ENCODE measurements at regions not wholly inside any gene's neighbourhood (a gene's known extent, or its start where the extent isn't known, plus 50 kb on each side); places are given as distances from the start of the nearest gene placed in this dataset.

DNA sequence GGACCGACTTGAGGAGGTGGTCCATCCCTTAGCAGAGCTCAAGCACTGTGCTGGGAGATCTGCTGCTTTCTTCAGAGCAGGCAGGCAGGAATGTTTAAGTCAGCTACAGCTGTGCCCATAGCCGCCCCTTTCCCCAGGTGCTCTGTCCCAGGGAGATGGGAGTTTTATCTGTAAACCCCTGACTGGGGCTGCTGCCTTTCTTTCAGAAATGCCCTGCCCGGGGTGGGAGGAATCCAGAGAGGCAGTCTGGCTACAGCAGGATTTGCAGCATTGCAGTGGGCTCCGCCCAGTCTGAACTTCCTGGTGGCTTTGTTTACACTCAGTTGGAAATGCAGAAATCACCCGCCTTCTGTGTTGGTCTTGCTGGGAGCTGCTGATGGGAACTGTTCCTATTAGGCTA lies 51.2 kb upstream of the SEMA3A start:
- no peaks in the 10 kb centered on the region for H3K4me1 ChIP-seq (ENCODE audit: control insufficient read depth, insufficient read depth, low read length)
- no peak for ATAC-seq
- TF ChIP-seq TCF7L2 (IDR thresholded peaks at IDR 0.05; ENCODE audit: low read depth, low read length) (no peak), POLR2AphosphoS5 (IDR thresholded peaks at IDR 0.05; ENCODE audit: low read depth, low read length) (no peak), SIN3A (IDR thresholded peaks at IDR 0.05; ENCODE audit: borderline replicate concordance, insufficient read depth, low read depth, low read length) (no peak)
- TF ChIP-seq, protein P1, sequence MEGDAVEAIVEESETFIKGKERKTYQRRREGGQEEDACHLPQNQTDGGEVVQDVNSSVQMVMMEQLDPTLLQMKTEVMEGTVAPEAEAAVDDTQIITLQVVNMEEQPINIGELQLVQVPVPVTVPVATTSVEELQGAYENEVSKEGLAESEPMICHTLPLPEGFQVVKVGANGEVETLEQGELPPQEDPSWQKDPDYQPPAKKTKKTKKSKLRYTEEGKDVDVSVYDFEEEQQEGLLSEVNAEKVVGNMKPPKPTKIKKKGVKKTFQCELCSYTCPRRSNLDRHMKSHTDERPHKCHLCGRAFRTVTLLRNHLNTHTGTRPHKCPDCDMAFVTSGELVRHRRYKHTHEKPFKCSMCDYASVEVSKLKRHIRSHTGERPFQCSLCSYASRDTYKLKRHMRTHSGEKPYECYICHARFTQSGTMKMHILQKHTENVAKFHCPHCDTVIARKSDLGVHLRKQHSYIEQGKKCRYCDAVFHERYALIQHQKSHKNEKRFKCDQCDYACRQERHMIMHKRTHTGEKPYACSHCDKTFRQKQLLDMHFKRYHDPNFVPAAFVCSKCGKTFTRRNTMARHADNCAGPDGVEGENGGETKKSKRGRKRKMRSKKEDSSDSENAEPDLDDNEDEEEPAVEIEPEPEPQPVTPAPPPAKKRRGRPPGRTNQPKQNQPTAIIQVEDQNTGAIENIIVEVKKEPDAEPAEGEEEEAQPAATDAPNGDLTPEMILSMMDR (IDR thresholded peaks at IDR 0.05), result no peak
- TF ChIP-seq, protein P2, sequence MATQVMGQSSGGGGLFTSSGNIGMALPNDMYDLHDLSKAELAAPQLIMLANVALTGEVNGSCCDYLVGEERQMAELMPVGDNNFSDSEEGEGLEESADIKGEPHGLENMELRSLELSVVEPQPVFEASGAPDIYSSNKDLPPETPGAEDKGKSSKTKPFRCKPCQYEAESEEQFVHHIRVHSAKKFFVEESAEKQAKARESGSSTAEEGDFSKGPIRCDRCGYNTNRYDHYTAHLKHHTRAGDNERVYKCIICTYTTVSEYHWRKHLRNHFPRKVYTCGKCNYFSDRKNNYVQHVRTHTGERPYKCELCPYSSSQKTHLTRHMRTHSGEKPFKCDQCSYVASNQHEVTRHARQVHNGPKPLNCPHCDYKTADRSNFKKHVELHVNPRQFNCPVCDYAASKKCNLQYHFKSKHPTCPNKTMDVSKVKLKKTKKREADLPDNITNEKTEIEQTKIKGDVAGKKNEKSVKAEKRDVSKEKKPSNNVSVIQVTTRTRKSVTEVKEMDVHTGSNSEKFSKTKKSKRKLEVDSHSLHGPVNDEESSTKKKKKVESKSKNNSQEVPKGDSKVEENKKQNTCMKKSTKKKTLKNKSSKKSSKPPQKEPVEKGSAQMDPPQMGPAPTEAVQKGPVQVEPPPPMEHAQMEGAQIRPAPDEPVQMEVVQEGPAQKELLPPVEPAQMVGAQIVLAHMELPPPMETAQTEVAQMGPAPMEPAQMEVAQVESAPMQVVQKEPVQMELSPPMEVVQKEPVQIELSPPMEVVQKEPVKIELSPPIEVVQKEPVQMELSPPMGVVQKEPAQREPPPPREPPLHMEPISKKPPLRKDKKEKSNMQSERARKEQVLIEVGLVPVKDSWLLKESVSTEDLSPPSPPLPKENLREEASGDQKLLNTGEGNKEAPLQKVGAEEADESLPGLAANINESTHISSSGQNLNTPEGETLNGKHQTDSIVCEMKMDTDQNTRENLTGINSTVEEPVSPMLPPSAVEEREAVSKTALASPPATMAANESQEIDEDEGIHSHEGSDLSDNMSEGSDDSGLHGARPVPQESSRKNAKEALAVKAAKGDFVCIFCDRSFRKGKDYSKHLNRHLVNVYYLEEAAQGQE (IDR thresholded peaks at IDR 0.05; ENCODE audit: insufficient read depth in 1 of 2, low read depth in 2 of 2, low read length in 1 of 2), result no peak
- no peaks in the 10 kb centered on the region for H3K27me3 ChIP-seq (ENCODE audit: control insufficient read depth, insufficient read depth, low read length)
- H3K4me3 ChIP-seq (ENCODE audit: low read depth in 2 of 2, low read length in 2 of 2), result no peak overlapping the region
- intact Hi-C loops (cut with micrococcal nuclease; ENCODE audit: unreplicated experiment) (no loop called here), in situ Hi-C loops (cut with HindIII; ENCODE audit: low pct_unique_long_range_greater_than_20kb, low sequenced_read_pairs) (no loop called here)
- ChIA-PET POLR2A (no interaction called here), CTCF (no interaction called here)
- BruUV-seq (replicated peaks), result no TSS peak
- H3K9me3 ChIP-seq (ENCODE audit: control insufficient read depth, insufficient read depth, low read depth, low read length), result no peaks in the 10 kb centered on the region; the same call in 1 of the 2 replicates
- H3K36me3 ChIP-seq (ENCODE audit: control insufficient read depth, insufficient read depth, low read length), result no peaks in the 10 kb centered on the region
- H3K27ac ChIP-seq (ENCODE audit: low read length), result no peak overlapping the region
- DNase-seq (ENCODE audit: low read depth, low spot score), result no peak
